IMR-90 (cell line): ENCODE measurements at regions not wholly inside any gene's neighbourhood (a gene's known extent, or its start where the extent isn't known, plus 50 kb on each side); places are given as distances from the start of the nearest gene placed in this dataset.

Source experiments
- ATAC-seq: fragments of 200-7000 bp; cut with Tn5 transposase; 2 replicates; pipeline ENCODE4 v1.9.1; 2020; ENCODE audit warnings: low read depth, mild to moderate bottlenecking, moderate library complexity
- BruUV-seq: library from RNA; stranded (reverse); fragments of 400-500 nt; replicated peaks from 2 replicates; lab custom pipeline; 2021; lab: Mats Ljungman, UMichigan
- CTCF ChIA-PET: fragments of 300-600 bp; formaldehyde crosslinking; extraction: SDS; loops from one replicate; lab custom pipeline; 2021; ENCODE audit warnings: antibody characterized with exemption; lab: Yijun Ruan, JAX
- POLR2A ChIA-PET: fragments of 300-600 bp; sonication (Branson Sonifier 250); formaldehyde crosslinking; loops from one replicate; lab custom pipeline; 2022; ENCODE audit warnings: antibody characterized with exemption; ENCODE audit not compliant: unreplicated experiment; lab: Charles Lee
- DNase-seq: peaks from one replicate; pipeline ENCODE4 v3.0.0; 2013
- H2AFZ ChIP-seq: replicated peaks from 2 replicates; pipeline ENCODE3; 2013; ENCODE audit warnings: low read length, mild to moderate bottlenecking; ENCODE audit not compliant: poor library complexity
- H2AK5ac ChIP-seq: 2 replicates; pipeline ENCODE4 v1.6.1; 2013; ENCODE audit warnings: low read depth, low read length, inconsistent platforms
- H2AK9ac ChIP-seq: replicated peaks from 2 replicates; pipeline ENCODE3; 2013; ENCODE audit warnings: mild to moderate bottlenecking, low read depth, low read length, moderate library complexity; ENCODE audit not compliant: poor library complexity
- H2BK120ac ChIP-seq: 2 replicates; pipeline ENCODE4 v1.6.1; 2013; ENCODE audit warnings: low read depth, low read length, inconsistent platforms
- H2BK15ac ChIP-seq: 3 replicates; pipeline ENCODE4 v1.6.1; 2013; ENCODE audit warnings: low read depth, low read length, inconsistent platforms
- H2BK20ac ChIP-seq: 2 replicates; pipeline ENCODE4 v1.6.1; 2013; ENCODE audit warnings: low read depth, mild to moderate bottlenecking, inconsistent platforms, low read length, moderate library complexity
- H2BK5ac ChIP-seq: 2 replicates; pipeline ENCODE4 v1.6.1; 2013; ENCODE audit warnings: mild to moderate bottlenecking, low read depth, low read length, inconsistent platforms; ENCODE audit not compliant: poor library complexity, severe bottlenecking
- H3K14ac ChIP-seq: replicated peaks from 2 replicates; pipeline ENCODE4 v1.6.1; 2013; ENCODE audit warnings: low read depth, low read length, inconsistent platforms
- H3K18ac ChIP-seq: 2 replicates; pipeline ENCODE4 v1.6.1; 2013; ENCODE audit warnings: low read depth, low read length, control low read depth
- H3K23ac ChIP-seq: 2 replicates; pipeline ENCODE4 v1.6.1; 2013; ENCODE audit warnings: low read depth, low read length, inconsistent platforms
- H3K27ac ChIP-seq: 2 replicates; pipeline ENCODE4 v1.5.1; 2013; ENCODE audit warnings: mild to moderate bottlenecking, control low read depth, low read length; ENCODE audit not compliant: insufficient read depth
- H3K27me3 ChIP-seq: 2 replicates; pipeline ENCODE4 v1.6.1; 2013; ENCODE audit warnings: low read length; ENCODE audit not compliant: control insufficient read depth, insufficient read depth
- H3K36me3 ChIP-seq: 2 replicates; pipeline ENCODE4 v1.6.1; 2013; ENCODE audit warnings: low read length, mixed read lengths; ENCODE audit not compliant: control insufficient read depth, insufficient read depth
- H3K4ac ChIP-seq: 2 replicates; pipeline ENCODE4 v1.6.1; 2013; ENCODE audit warnings: low read depth, low read length, inconsistent platforms
- H3K4me1 ChIP-seq: 2 replicates; pipeline ENCODE4 v1.6.1; 2013; ENCODE audit warnings: low read length, mixed read lengths; ENCODE audit not compliant: control insufficient read depth, insufficient read depth
- H3K4me2 ChIP-seq: 2 replicates; pipeline ENCODE4 v1.6.1; 2013; ENCODE audit warnings: low read depth, mild to moderate bottlenecking, control low read depth, low read length, moderate library complexity
- H3K4me3 ChIP-seq: 2 replicates; pipeline ENCODE4 v1.5.1; 2013; ENCODE audit warnings: low read depth, mild to moderate bottlenecking, control low read depth, low read length, moderate library complexity; ENCODE audit not compliant: insufficient read depth
- H3K56ac ChIP-seq: 2 replicates; pipeline ENCODE4 v1.6.1; 2013; ENCODE audit warnings: low read length, inconsistent platforms; ENCODE audit not compliant: insufficient read depth; ENCODE audit errors: extremely low read depth
- H3K79me1 ChIP-seq, 2 experiments: 2 replicates each; pipeline ENCODE4 v1.6.1; 2013; ENCODE audit warnings: low read length in 2 of 2, inconsistent platforms in 1 of 2, low read depth in 1 of 2
- H3K9ac ChIP-seq: 2 replicates; pipeline ENCODE4 v1.6.1; 2013; ENCODE audit warnings: low read depth, low read length, control low read depth
- H3K9me1 ChIP-seq: 2 replicates; pipeline ENCODE4 v1.6.1; 2013; ENCODE audit warnings: low read length, inconsistent platforms; ENCODE audit not compliant: insufficient read depth
- H3K9me3 ChIP-seq: 2 replicates; pipeline ENCODE4 v1.6.1; 2013; ENCODE audit warnings: low read length; ENCODE audit not compliant: control insufficient read depth, insufficient read depth
- H4K20me1 ChIP-seq: 2 replicates; pipeline ENCODE4 v1.6.1; 2013; ENCODE audit warnings: low read length, inconsistent platforms; ENCODE audit not compliant: insufficient read depth
- H4K5ac ChIP-seq: 2 replicates; pipeline ENCODE4 v1.6.1; 2013; ENCODE audit warnings: mild to moderate bottlenecking, low read depth, low read length, control low read depth
- H4K8ac ChIP-seq, 2 experiments: 2 replicates each; pipeline ENCODE4 v1.6.1; 2013; ENCODE audit warnings: low read depth in 2 of 2, low read length in 2 of 2, control low read depth in 1 of 2, inconsistent platforms in 1 of 2
- H4K91ac ChIP-seq: 2 replicates; pipeline ENCODE4 v1.6.1; 2013; ENCODE audit warnings: low read depth, low read length, inconsistent platforms; ENCODE audit not compliant: insufficient read depth
- FOS ChIP-seq: fragments of 150-350 bp; IDR thresholded peaks from 2 replicates; pipeline ENCODE4 v1.6.1; 2016; ENCODE audit warnings: low read depth, low read length
- RAD21 ChIP-seq: IDR thresholded peaks from 2 replicates; pipeline ENCODE4 v1.6.1; 2012; ENCODE audit warnings: low read length, improper control_type of control experiment
- RFX5 ChIP-seq: IDR thresholded peaks from 2 replicates; pipeline ENCODE4 v1.8.0; 2012; ENCODE audit warnings: low read depth, mild to moderate bottlenecking, low read length, moderate library complexity
- SMC3 ChIP-seq: fragments of 150-350 bp; IDR thresholded peaks from 2 replicates; pipeline ENCODE4 v1.6.1; 2016; ENCODE audit warnings: low read depth, mild to moderate bottlenecking, antibody characterized with exemption, low read length, moderate library complexity
- WGBS, 2 experiments: methylation state at CpG; one replicate each; pipeline versions ENCODE4 v1.1.5 to v1.1.7; 2013; ENCODE audit warnings: missing lambda C conversion rate in 2 of 2; ENCODE audit not compliant: insufficient read length in 1 of 2; ENCODE audit errors: extremely low coverage in 2 of 2; 5-methylcytosine and 5-hydroxymethylcytosine counted together
- dilution Hi-C: fragments of 300-500 bp; cut with HindIII; formaldehyde crosslinking; loops from one replicate; pipeline ENCODE4 v1.14.3; 2018; ENCODE audit warnings: low sequenced_read_pairs; ENCODE audit not compliant: unreplicated experiment
- in situ Hi-C: fragments of 300-500 bp; cut with MboI; formaldehyde crosslinking; loops from 3 replicates; pipeline ENCODE4 v1.14.3; 2019; ENCODE audit warnings: low sequenced_read_pairs, inconsistent platforms, mixed read lengths
- intact Hi-C: fragments of 100-400 bp; cut with micrococcal nuclease; formaldehyde crosslinking; loops from 2 replicates; pipeline ENCODE4 v1.10.0; 2022

DNA sequence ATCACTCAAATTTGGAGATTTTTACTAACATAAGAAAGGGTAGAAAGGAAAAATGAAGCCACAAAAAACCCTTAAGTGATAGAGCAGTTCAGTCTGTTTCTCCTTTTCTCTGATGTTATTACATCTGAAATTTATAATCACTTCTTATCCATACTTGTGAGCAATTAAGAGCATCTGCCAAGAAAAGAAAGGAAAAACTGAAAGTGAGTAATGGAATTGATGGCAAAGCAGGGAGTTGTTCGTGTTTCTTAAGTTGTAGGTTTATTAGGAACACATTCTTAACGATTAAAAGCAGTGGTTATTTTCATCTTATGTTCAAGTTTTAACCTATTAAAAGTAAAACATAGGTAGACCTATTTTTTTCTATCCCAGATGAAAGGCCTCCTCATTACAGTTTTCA lies 277.7 kb downstream of the RND3 start:
- H3K18ac ChIP-seq, result no peak overlapping the region
- dilution Hi-C loops (no loop called here), intact Hi-C loops (loop anchor here (5.0 kb wide), 3 partner anchors 258 to 612 kb away; no protein-coding TSS in a partner anchor), in situ Hi-C loops (no loop called here)
- H2BK5ac ChIP-seq, result no peak overlapping the region
- no peak overlapping the region for H4K8ac ChIP-seq
- H3K4ac ChIP-seq, result no peak overlapping the region
- H3K9me3 ChIP-seq, result no peaks in the 10 kb centered on the region
- H4K5ac ChIP-seq, result no peak overlapping the region
- H3K9ac ChIP-seq, result no peak overlapping the region
- no peaks in the 10 kb centered on the region for H3K36me3 ChIP-seq
- H3K79me1 ChIP-seq, result no peaks in the 10 kb centered on the region
- TF ChIP-seq SMC3 (no peak), RFX5 (no peak), RAD21 (no peak), FOS (no peak)
- no peak overlapping the region for H2BK120ac ChIP-seq
- no peak overlapping the region for H2AFZ ChIP-seq
- no peak overlapping the region for H3K4me3 ChIP-seq
- no peak overlapping the region for H2AK9ac ChIP-seq
- ChIA-PET CTCF (no interaction called here), POLR2A (no interaction called here)
- H3K9me1 ChIP-seq, result peaks cover 6% of the 10 kb centered on the region; the same call in 1 of the 2 replicates
- no peak overlapping the region; the same call in 1 of the 2 replicates for H2BK20ac ChIP-seq
- no peaks in the 10 kb centered on the region for H4K20me1 ChIP-seq
- H3K14ac ChIP-seq, result no peak overlapping the region
- no TSS peak for BruUV-seq
- H3K27ac ChIP-seq, result no peak overlapping the region
- no peak for ATAC-seq
- H3K23ac ChIP-seq, result no peak overlapping the region
- no peak overlapping the region for H2AK5ac ChIP-seq
- H3K4me1 ChIP-seq, result peaks cover 20% of the 10 kb centered on the region
- H3K27me3 ChIP-seq, result no peaks in the 10 kb centered on the region
- H2BK15ac ChIP-seq, result no peak overlapping the region
- no peak overlapping the region for H3K4me2 ChIP-seq
- no peak overlapping the region for H3K56ac ChIP-seq
- no CpG with 5 or more reads among the region's 2 CpGs for WGBS, 2 experiments
- no peak for DNase-seq
- no peak overlapping the region for H4K91ac ChIP-seq
